Lung (tissue), 11 donors: ENCODE measurements at regions not wholly inside any gene's neighbourhood (a gene's known extent, or its start where the extent isn't known, plus 50 kb on each side); places are given as distances from the start of the nearest gene placed in this dataset.
A peak's percentile ranks its signal among the peaks of the same experiment; 100 is the strongest.

Experiments used
- ATAC-seq: fragments of 200-7000 bp; cut with Tn5 transposase; one replicate; pipeline ENCODE4 v1.9.1; 2020; ENCODE audit warnings: moderate number of reproducible peaks; ENCODE audit not compliant: insufficient read depth, low FRiP score
- DNase-seq, 3 donors: peaks; one replicate each; pipeline ENCODE4 v3.0.0-alpha.2; 2013 to 2017
- H3K27ac ChIP-seq, 2 donors: one replicate each; pipeline ENCODE4 v1.5.1; 2013; ENCODE audit warnings: mild to moderate bottlenecking in 2 of 2, moderate library complexity in 2 of 2, control low read depth in 1 of 2, inconsistent platforms in 1 of 2, low read depth in 1 of 2, low read length in 1 of 2
- H3K27me3 ChIP-seq, 3 donors: one replicate each; pipeline ENCODE4 v1.5.1; 2013; ENCODE audit warnings: low read length in 2 of 3; ENCODE audit not compliant: control insufficient read depth in 3 of 3, insufficient read depth in 3 of 3
- H3K36me3 ChIP-seq, 4 donors: one replicate each; pipeline ENCODE4 v1.5.1; 2013; ENCODE audit warnings: low read length in 4 of 4, mild to moderate bottlenecking in 1 of 4, moderate library complexity in 1 of 4; ENCODE audit not compliant: control insufficient read depth in 4 of 4, insufficient read depth in 4 of 4
- H3K4me1 ChIP-seq, 5 donors: one replicate each; pipeline ENCODE4 v1.5.1; 2013; ENCODE audit warnings: low read length in 5 of 5, mild to moderate bottlenecking in 2 of 5, moderate library complexity in 1 of 5; ENCODE audit not compliant: control insufficient read depth in 5 of 5, insufficient read depth in 5 of 5
- H3K4me3 ChIP-seq: one replicate; pipeline ENCODE4 v1.5.1; 2013; ENCODE audit warnings: mild to moderate bottlenecking, control low read depth, moderate library complexity
- H3K9ac ChIP-seq, 2 donors: one replicate each; pipeline ENCODE4 v1.5.1; 2013; ENCODE audit warnings: low read length in 2 of 2, control low read depth in 1 of 2; ENCODE audit not compliant: insufficient read depth in 1 of 2
- H3K9me3 ChIP-seq, 4 donors: one replicate each; pipeline ENCODE4 v1.5.1; 2013; ENCODE audit warnings: low read length in 3 of 4, mild to moderate bottlenecking in 1 of 4, moderate library complexity in 1 of 4; ENCODE audit not compliant: control insufficient read depth in 4 of 4, insufficient read depth in 3 of 4
- CTCF ChIP-seq: IDR thresholded peaks from 2 replicates; pipeline ENCODE4 v1.5.1; 2012; ENCODE audit warnings: mild to moderate bottlenecking; ENCODE audit errors: control extremely low read depth, extremely low read depth
- WGBS, 2 donors: extraction: QIAGEN DNeasy Blood & Tissue Kit; methylation state at CpG; one replicate each; pipeline ENCODE4 v1.1.7; 2013; 5-methylcytosine and 5-hydroxymethylcytosine counted together
- donor health status: control.
- donor health status: control.
- donor health status: Bipolar disorder and iron deficiency.
- donor health status: healthy.
- donor health status: DM: yes; HTN: yes; CAD: no.

DNA sequence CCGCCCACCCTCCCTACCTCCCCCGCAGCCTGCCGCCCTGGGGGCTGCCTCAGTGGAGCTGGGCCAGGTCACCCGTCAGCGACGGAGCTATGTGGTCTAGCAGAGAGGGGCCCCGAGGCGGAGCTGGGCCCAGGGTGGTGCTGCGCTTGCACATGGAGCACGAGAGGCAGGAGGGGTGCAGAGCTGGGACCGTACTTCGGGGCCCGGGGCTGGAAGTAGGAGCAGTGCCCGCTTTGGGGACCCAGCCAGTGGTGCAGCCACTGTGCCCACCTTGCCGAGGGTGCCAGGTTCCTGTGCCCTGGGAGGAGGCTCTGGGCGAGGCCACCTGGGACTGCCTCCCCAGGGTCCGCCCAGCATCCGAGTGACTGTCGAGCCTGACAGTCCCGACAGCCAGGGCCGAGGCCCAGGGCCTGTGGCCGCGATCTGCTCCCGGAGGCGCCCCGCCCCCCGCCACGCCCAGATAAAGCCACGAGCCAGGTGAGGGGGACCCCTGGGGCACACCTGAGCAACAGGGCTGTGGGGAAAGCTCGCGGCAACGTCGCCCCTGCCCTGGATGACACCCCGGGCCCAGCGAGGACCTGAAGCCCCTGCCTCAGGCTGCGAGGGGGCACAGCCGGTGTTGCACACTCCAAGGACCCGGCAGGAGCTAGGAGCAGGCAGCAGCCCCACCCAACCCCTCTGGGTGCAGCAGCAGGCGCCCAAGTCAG is 117.5 kb downstream of the DNAAF6 start:
- no peak for TF ChIP-seq CTCF
- Histone ChIP-seq H3K36me3 (no peaks in the 10 kb centered on the region), H3K4me3 (no peak overlapping the region), H3K9me3 (no peaks in the 10 kb centered on the region), H3K27me3 (peaks cover 11 to 14% (median 12%) of the 10 kb centered on the region in 3 donors), H3K9ac (no peak overlapping the region), H3K27ac (no peak overlapping the region), H3K4me1 (no peaks in the 10 kb centered on the region)
- ATAC-seq (no peak), DNase-seq (no peak)
- 49 to 53% methylated on average over 15 to 39 of the region's 39 CpGs for WGBS, 2 donors

GRCh38 chrX:107324493-107325310 is 118.3 kb downstream of the DNAAF6 start:
- Histone ChIP-seq H3K4me3 (no peak overlapping the region), H3K9me3 (no peaks in the 10 kb centered on the region), H3K9ac (no peak overlapping the region), H3K36me3 (no peaks in the 10 kb centered on the region), H3K27ac (no peak overlapping the region), H3K4me1 (no peaks in the 10 kb centered on the region), H3K27me3 (peaks cover 10 to 12% (median 11%) of the 10 kb centered on the region in 3 donors)
- 8 to 28% methylated on average over 17 to 23 of the region's 23 CpGs for WGBS, 2 donors
- no peak for TF ChIP-seq CTCF
- ATAC-seq: peak; percentile 30
- peak; percentile 56 to 76 (median 76) for DNase-seq

DNA sequence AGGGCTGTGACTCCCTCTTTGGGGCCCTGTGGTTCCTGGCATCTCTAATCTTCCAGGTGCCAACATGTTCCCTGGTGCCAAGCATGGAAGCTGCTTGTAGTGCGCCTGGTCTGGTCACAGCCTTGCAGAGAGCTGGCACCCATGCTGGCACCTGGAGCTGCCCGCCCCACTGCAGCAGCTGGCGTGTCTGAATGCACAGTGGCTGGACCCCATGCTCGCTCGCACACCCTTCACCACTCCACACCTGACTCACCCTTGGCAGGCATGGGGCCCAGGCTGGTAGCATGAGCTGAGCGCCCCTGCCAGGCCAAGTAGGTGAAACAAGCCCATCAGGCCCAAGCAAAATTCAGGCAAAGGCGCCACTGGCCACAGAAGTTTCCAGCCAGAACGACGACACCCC is 119.1 kb downstream of the DNAAF6 start:
- Histone ChIP-seq H3K9me3 (no peaks in the 10 kb centered on the region), H3K27me3 (peaks cover 10 to 12% (median 11%) of the 10 kb centered on the region in 3 donors), H3K36me3 (no peaks in the 10 kb centered on the region), H3K4me1 (no peaks in the 10 kb centered on the region), H3K9ac (no peak overlapping the region), H3K4me3 (no peak overlapping the region), H3K27ac (no peak overlapping the region)
- no peak for TF ChIP-seq CTCF
- ATAC-seq (no peak), DNase-seq (no peak)
- WGBS, 2 donors: 86 to 89% methylated on average over 8 to 9 of the region's 9 CpGs
